GM10266 (cell line): ENCODE measurements at regions not wholly inside any gene's neighbourhood (a gene's known extent, or its start where the extent isn't known, plus 50 kb on each side); places are given as distances from the start of the nearest gene placed in this dataset.

Source experiments
- DNase-seq: peaks from one replicate; pipeline ENCODE4 v3.0.0; 2012; ENCODE audit errors: extremely low spot score
- TF ChIP-seq, protein P1 (sequence below): IDR thresholded peaks from 2 replicates; pipeline ENCODE4 v1.5.1; 2012; ENCODE audit warnings: mild to moderate bottlenecking, low read depth; ENCODE audit not compliant: control insufficient read depth, insufficient read depth; ENCODE audit errors: missing control alignments

DNA sequence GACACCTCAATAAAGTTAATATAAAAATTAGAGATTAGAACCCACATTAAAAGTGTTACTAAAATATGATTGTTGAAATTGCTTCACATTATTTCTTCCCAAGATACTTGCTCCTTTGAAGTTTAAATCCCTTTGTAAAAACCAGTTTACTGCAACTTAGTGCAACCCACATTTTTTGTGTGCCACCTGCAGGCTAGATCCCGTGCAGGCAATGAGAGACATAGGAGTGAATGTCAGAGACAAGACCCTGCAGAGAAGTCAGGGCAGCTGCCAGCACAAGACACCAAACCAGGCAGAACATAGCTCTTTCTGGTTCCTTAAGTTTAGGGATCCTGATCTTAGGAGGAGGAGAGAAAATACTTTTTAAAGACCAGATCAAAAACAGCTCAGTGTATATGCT is 142.8 kb upstream of the MTNR1B start:
- DNase-seq: no peak
- TF ChIP-seq, protein P1, sequence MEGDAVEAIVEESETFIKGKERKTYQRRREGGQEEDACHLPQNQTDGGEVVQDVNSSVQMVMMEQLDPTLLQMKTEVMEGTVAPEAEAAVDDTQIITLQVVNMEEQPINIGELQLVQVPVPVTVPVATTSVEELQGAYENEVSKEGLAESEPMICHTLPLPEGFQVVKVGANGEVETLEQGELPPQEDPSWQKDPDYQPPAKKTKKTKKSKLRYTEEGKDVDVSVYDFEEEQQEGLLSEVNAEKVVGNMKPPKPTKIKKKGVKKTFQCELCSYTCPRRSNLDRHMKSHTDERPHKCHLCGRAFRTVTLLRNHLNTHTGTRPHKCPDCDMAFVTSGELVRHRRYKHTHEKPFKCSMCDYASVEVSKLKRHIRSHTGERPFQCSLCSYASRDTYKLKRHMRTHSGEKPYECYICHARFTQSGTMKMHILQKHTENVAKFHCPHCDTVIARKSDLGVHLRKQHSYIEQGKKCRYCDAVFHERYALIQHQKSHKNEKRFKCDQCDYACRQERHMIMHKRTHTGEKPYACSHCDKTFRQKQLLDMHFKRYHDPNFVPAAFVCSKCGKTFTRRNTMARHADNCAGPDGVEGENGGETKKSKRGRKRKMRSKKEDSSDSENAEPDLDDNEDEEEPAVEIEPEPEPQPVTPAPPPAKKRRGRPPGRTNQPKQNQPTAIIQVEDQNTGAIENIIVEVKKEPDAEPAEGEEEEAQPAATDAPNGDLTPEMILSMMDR: no peak

DNA sequence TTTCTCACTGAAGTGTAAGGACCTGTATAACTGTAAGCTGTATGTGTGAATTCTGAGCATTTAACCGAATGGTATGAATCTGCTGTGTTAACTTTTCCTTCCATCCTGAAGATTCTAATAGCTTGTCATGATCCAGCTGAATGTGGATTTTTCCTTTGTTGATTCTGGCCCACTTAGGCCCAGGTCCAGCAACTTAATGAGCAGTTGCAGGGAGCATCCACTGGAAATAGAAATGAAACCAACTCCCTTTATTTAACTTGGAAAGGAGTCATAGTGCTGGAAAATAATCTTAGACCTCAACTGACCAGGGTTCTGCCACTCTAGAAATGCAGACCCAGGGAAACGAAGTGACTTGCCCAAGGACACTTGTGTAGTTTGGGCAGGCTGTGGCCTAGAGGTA is 142.3 kb upstream of the MTNR1B start:
- TF ChIP-seq, protein P1: no peak
- no peak for DNase-seq

DNA sequence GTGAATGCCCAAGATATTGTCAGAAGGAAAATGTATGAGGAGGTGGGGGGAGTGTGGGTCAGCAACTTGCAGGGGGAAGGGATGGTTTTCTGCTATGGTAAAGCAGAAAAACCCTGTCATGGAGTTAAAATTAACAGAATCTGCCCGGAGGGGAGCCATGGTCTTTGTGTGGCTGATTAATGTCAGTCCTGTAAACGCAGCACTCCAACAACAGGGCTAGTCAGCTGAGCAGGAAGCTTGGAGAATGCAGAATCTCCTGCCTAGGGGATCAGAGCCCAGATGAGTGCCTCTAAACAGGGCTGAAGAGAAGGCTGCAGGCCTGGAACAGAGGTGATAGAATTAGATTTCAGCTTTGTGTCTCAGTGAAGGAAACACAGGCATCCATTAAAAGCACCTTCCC is 140.9 kb upstream of the MTNR1B start:
- no peak for DNase-seq
- TF ChIP-seq, protein P1: no peak

DNA sequence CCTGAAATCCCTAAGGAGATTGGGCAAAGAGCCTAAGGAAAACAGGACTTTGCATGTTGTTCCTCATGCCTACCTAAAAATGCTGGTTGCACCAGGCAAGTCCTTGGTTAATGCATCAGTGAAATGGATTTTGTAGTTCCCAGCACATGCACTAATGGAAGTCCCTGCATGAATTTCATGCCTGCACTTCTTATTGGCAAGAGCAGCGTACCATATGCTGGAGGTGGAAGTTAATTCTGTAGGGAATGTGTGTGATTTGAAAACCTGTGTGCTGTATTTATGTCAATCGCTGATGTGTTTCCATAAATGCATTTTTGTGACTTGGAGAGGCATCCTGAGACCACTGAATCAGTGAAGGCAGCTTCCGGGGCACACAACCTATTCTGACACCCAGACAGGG is 140.3 kb upstream of the MTNR1B start:
- TF ChIP-seq, protein P1: no peak

DNA sequence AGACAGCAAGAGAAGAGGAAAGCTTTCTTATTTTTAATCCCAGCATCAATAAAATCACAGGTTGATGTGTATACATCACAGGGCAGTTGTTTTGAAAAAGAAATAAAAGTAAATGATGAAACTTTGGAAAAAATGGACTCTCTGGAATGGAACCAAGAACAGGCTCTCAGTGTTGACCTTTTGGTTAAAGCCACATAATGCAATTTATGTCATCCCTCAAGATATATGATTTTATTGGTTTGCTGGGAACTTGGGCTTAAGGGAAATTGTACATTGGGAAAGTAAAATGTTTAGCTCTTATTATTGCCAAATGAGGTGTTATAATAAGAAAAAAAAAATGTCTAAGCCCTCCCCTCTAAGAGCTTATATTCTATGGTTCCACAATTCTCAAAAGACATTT is 139.8 kb upstream of the MTNR1B start:
- TF ChIP-seq, protein P1: no peak
- no peak for DNase-seq

More for the DNA sequence above, 140.3 kb upstream of the MTNR1B start:
- no peak for DNase-seq

DNA sequence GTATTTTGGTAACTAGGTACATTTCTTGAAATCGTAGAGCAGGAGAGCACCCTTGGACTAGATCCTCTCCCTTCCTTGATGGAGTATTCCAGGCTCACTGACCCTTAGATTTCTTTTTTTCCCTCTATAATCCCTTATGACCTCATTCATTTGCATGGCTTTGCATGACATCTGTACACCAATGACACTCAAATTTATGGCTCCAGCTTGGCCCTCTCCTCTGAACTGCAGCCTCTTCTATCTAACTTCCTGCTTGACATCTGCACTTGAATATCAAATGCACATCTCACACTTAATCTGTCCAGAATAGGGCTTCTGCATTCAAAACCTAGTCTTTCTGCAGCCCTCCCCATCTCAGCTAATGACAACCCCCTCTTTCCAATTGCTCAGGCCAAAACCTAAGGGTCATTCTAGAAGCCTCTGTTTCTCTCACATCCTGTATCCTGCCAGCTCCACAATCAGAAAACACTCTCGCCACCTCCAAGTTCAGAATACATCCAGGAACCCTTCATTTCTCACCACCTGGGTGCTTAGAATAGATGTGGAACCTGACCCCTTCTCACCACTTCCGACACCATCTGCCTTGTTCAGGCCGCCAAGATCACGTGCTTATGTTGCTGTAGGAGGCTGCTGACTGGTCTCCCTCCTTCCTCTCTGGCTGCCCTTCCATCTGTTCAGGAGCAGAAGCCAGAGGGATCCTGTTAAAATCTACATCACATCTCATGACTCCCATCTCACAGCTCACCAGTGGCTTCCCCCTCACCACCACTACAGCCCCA is 138.9 kb upstream of the MTNR1B start:
- TF ChIP-seq, protein P1: no peak
- DNase-seq: no peak

DNA sequence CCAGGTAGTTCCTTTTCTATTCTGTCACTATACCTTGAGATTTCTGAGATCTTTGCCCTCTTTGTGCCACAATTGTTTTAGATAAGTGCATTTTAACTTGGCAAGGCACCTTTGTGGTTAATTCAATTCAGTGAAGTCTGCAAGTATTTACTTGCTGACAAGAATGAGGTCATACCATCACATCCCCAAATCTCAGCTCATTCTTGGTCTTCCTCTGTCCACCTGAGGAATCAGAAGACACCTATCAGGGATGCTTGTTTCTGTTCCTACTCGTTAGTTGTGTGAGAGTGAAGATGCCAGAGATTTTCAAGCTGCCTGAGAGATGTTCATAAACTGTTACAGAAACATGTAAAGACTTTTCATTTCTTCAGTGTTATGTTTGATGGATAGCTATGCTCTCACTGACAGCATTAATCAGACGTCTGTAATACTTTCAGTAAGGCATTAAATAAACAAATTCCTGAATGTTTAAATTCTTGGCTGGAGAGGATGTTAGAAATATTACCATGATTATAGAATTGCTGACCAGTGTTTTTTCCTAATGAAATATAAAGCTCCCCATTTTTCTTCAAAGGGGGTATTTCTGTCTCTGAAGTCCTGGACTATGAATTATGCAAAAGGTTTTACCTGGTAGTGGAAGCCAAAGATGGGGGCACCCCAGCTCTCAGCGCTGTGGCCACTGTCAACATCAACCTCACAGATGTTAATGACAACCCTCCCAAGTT is 135.0 kb upstream of the MTNR1B start:
- TF ChIP-seq, protein P1: no peak
- DNase-seq: no peak
